ENCODE measurements at regions not wholly inside any gene's neighbourhood (a gene's known extent, or its start where the extent isn't known, plus 50 kb on each side); places are given as distances from the start of the nearest gene placed in this dataset.

- H3K36me3 Mint-ChIP-seq (ENCODE audit: low read depth) = no peaks in the 10 kb centered on the region
- no peaks in the 10 kb centered on the region for H3K27me3 ChIP-seq (ENCODE audit: insufficient read depth)
- ATAC-seq = no peak
Measured at GRCh38 chr14:85288041-85288440, 241.9 kb upstream of the FLRT2 start.

More at GRCh38 chr14:85288041-85288440, 241.9 kb upstream of the FLRT2 start:
- H3K27me3 Mint-ChIP-seq (ENCODE audit: insufficient read depth, low read depth, poor library complexity) = no peaks in the 10 kb centered on the region
- no peaks in the 10 kb centered on the region for H3K9me3 Mint-ChIP-seq
- no peak overlapping the region for H2AFZ ChIP-seq
- H3K79me2 ChIP-seq (replicated peaks; ENCODE audit: insufficient read depth) = no peaks in the 10 kb centered on the region
- H4K20me1 ChIP-seq (replicated peaks; ENCODE audit: insufficient read depth) = no peaks in the 10 kb centered on the region
- H3K36me3 ChIP-seq (ENCODE audit: insufficient read depth) = no peaks in the 10 kb centered on the region
- H3K4me1 ChIP-seq (ENCODE audit: insufficient read depth) = no peaks in the 10 kb centered on the region
- H3K4me3 ChIP-seq = no peak overlapping the region
- TF ChIP-seq NANOG (IDR thresholded peaks at IDR 0.05; ENCODE audit: borderline replicate concordance) = no peak
- TF ChIP-seq ZNF114 (CRISPR knock-in tag; IDR thresholded peaks at IDR 0.05) = no peak
- TF ChIP-seq POLR2AphosphoS5 (IDR thresholded peaks at IDR 0.05; ENCODE audit: low read depth) = no peak
- no peak for TF ChIP-seq STAT1 (IDR thresholded peaks at IDR 0.05; ENCODE audit: unreplicated experiment)
- TF ChIP-seq, protein P1, sequence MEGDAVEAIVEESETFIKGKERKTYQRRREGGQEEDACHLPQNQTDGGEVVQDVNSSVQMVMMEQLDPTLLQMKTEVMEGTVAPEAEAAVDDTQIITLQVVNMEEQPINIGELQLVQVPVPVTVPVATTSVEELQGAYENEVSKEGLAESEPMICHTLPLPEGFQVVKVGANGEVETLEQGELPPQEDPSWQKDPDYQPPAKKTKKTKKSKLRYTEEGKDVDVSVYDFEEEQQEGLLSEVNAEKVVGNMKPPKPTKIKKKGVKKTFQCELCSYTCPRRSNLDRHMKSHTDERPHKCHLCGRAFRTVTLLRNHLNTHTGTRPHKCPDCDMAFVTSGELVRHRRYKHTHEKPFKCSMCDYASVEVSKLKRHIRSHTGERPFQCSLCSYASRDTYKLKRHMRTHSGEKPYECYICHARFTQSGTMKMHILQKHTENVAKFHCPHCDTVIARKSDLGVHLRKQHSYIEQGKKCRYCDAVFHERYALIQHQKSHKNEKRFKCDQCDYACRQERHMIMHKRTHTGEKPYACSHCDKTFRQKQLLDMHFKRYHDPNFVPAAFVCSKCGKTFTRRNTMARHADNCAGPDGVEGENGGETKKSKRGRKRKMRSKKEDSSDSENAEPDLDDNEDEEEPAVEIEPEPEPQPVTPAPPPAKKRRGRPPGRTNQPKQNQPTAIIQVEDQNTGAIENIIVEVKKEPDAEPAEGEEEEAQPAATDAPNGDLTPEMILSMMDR (conservative IDR thresholded peaks at IDR 0.05; ENCODE audit: low read depth in 2 of 2) = no peak
- TF ChIP-seq, protein P2, sequence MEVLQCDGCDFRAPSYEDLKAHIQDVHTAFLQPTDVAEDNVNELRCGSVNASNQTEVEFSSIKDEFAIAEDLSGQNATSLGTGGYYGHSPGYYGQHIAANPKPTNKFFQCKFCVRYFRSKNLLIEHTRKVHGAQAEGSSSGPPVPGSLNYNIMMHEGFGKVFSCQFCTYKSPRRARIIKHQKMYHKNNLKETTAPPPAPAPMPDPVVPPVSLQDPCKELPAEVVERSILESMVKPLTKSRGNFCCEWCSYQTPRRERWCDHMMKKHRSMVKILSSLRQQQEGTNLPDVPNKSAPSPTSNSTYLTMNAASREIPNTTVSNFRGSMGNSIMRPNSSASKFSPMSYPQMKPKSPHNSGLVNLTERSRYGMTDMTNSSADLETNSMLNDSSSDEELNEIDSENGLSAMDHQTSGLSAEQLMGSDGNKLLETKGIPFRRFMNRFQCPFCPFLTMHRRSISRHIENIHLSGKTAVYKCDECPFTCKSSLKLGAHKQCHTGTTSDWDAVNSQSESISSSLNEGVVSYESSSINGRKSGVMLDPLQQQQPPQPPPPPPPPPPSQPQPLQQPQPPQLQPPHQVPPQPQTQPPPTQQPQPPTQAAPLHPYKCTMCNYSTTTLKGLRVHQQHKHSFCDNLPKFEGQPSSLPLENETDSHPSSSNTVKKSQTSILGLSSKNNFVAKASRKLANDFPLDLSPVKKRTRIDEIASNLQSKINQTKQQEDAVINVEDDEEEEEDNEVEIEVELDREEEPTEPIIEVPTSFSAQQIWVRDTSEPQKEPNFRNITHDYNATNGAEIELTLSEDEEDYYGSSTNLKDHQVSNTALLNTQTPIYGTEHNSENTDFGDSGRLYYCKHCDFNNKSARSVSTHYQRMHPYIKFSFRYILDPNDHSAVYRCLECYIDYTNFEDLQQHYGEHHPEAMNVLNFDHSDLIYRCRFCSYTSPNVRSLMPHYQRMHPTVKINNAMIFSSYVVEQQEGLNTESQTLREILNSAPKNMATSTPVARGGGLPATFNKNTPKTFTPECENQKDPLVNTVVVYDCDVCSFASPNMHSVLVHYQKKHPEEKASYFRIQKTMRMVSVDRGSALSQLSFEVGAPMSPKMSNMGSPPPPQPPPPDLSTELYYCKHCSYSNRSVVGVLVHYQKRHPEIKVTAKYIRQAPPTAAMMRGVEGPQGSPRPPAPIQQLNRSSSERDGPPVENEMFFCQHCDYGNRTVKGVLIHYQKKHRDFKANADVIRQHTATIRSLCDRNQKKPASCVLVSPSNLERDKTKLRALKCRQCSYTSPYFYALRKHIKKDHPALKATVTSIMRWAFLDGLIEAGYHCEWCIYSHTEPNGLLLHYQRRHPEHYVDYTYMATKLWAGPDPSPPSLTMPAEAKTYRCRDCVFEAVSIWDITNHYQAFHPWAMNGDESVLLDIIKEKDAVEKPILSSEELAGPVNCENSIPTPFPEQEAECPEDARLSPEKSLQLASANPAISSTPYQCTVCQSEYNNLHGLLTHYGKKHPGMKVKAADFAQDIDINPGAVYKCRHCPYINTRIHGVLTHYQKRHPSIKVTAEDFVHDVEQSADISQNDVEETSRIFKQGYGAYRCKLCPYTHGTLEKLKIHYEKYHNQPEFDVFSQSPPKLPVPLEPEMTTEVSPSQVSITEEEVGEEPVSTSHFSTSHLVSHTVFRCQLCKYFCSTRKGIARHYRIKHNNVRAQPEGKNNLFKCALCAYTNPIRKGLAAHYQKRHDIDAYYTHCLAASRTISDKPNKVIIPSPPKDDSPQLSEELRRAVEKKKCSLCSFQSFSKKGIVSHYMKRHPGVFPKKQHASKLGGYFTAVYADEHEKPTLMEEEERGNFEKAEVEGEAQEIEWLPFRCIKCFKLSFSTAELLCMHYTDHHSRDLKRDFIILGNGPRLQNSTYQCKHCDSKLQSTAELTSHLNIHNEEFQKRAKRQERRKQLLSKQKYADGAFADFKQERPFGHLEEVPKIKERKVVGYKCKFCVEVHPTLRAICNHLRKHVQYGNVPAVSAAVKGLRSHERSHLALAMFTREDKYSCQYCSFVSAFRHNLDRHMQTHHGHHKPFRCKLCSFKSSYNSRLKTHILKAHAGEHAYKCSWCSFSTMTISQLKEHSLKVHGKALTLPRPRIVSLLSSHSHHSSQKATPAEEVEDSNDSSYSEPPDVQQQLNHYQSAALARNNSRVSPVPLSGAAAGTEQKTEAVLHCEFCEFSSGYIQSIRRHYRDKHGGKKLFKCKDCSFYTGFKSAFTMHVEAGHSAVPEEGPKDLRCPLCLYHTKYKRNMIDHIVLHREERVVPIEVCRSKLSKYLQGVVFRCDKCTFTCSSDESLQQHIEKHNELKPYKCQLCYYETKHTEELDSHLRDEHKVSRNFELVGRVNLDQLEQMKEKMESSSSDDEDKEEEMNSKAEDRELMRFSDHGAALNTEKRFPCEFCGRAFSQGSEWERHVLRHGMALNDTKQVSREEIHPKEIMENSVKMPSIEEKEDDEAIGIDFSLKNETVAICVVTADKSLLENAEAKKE (CRISPR knock-in tag; IDR thresholded peaks at IDR 0.05) = no peak
- TF ChIP-seq ZNF331 (CRISPR knock-in tag; IDR thresholded peaks at IDR 0.05; ENCODE audit: low read depth) = no peak
- H3K4me2 ChIP-seq = no peak overlapping the region
- no peaks in the 10 kb centered on the region for H3K9me2 ChIP-seq (ENCODE audit: insufficient read depth)
- no peak overlapping the region for H3K27ac ChIP-seq (ENCODE audit: low read depth)
- no peak overlapping the region for H3K27ac Mint-ChIP-seq
- no peak for DNase-seq (ENCODE audit: low spot score)
- no peak overlapping the region for H3K4me3 Mint-ChIP-seq
- no peaks in the 10 kb centered on the region for H3F3A ChIP-seq (replicated peaks; ENCODE audit: low read depth)
- no peaks in the 10 kb centered on the region for H3K4me1 Mint-ChIP-seq

Data from GM23338 (cell line).